Activated naive CD4-positive, alpha-beta T cell treated with anti-CD3 and anti-CD28 coated beads, Interleukin-2, amount 10 ng/mL, durations not matched to agents 7 days and 5 days (primary cell): ENCODE measurements at regions not wholly inside any gene's neighbourhood (a gene's known extent, or its start where the extent isn't known, plus 50 kb on each side); places are given as distances from the start of the nearest gene placed in this dataset.
A peak's percentile ranks its signal among the peaks of the same experiment; 100 is the strongest.

Experiments used
- CTCF ChIA-PET: fragments of 350-600 bp; sonication (Branson Sonifier 250); formaldehyde crosslinking; loops from one replicate; lab custom pipeline; 2021; ENCODE audit warnings: antibody characterized with exemption; lab: Charles Lee
- DNase-seq: peaks from one replicate; pipeline ENCODE4 v3.0.0-alpha.2; 2020
- H3K27ac Mint-ChIP-seq: one replicate; pipeline ENCODE4 v1.8.0; 2021; ENCODE audit warnings: mild to moderate bottlenecking, moderate library complexity, mixed read lengths
- H3K27me3 Mint-ChIP-seq: one replicate; pipeline ENCODE4 v1.8.0; 2021; ENCODE audit warnings: mild to moderate bottlenecking, mixed read lengths
- H3K36me3 Mint-ChIP-seq: one replicate; pipeline ENCODE4 v1.8.0; 2021; ENCODE audit warnings: mixed read lengths
- H3K4me1 Mint-ChIP-seq: one replicate; pipeline ENCODE4 v1.8.0; 2021; ENCODE audit warnings: mixed read lengths
- H3K4me3 Mint-ChIP-seq: one replicate; pipeline ENCODE4 v1.8.0; 2021; ENCODE audit warnings: mild to moderate bottlenecking, moderate library complexity, mixed read lengths
- H3K9me3 Mint-ChIP-seq: one replicate; pipeline ENCODE4 v1.8.0; 2021; ENCODE audit warnings: mixed read lengths

- no peak overlapping the region for H3K4me3 Mint-ChIP-seq
- no peak overlapping the region for H3K27ac Mint-ChIP-seq
- peaks cover 72% of the 10 kb centered on the region for H3K27me3 Mint-ChIP-seq
- DNase-seq: peak; percentile 12
- H3K9me3 Mint-ChIP-seq: no peaks in the 10 kb centered on the region
- CTCF ChIA-PET: no interaction called here
- H3K4me1 Mint-ChIP-seq: no peaks in the 10 kb centered on the region
- H3K36me3 Mint-ChIP-seq: no peaks in the 10 kb centered on the region
These were observed 195.1 kb downstream of the BMP7 start for GRCh38 chr20:57071283-57071731.

- Mint-ChIP-seq H3K4me1 (no peaks in the 10 kb centered on the region), H3K27ac (no peak overlapping the region), H3K36me3 (no peaks in the 10 kb centered on the region), H3K4me3 (no peak overlapping the region), H3K9me3 (no peaks in the 10 kb centered on the region), H3K27me3 (peaks cover 66% of the 10 kb centered on the region)
- CTCF ChIA-PET: no interaction called here
- no peak for DNase-seq
These were observed 194.4 kb downstream of the BMP7 start for GRCh38 chr20:57071954-57072583.

- Mint-ChIP-seq H3K36me3 (no peaks in the 10 kb centered on the region), H3K9me3 (no peaks in the 10 kb centered on the region), H3K27me3 (peaks cover 53% of the 10 kb centered on the region)
These were observed 193.0 kb downstream of the BMP7 start for GRCh38 chr20:57073402-57073801.

GRCh38 chr20:57074386-57074785 is 192.1 kb downstream of the BMP7 start:
- no peaks in the 10 kb centered on the region for H3K36me3 Mint-ChIP-seq
- H3K4me3 Mint-ChIP-seq: no peak overlapping the region
- CTCF ChIA-PET: no interaction called here
- H3K9me3 Mint-ChIP-seq: peaks cover 7% of the 10 kb centered on the region
- peaks cover 46% of the 10 kb centered on the region for H3K27me3 Mint-ChIP-seq
- H3K4me1 Mint-ChIP-seq: no peaks in the 10 kb centered on the region
- H3K27ac Mint-ChIP-seq: no peak overlapping the region
- DNase-seq: no peak

More at GRCh38 chr20:57073402-57073801, 193.0 kb downstream of the BMP7 start:
- Mint-ChIP-seq H3K4me1 (no peaks in the 10 kb centered on the region), H3K27ac (no peak overlapping the region), H3K4me3 (no peak overlapping the region)
- CTCF ChIA-PET: no interaction called here
- DNase-seq: no peak

GRCh38 chr20:57075181-57075580 is 191.3 kb downstream of the BMP7 start:
- DNase-seq: no peak
- CTCF ChIA-PET: no interaction called here
- Mint-ChIP-seq H3K36me3 (no peaks in the 10 kb centered on the region), H3K4me1 (no peaks in the 10 kb centered on the region), H3K4me3 (no peak overlapping the region), H3K27me3 (peaks cover 38% of the 10 kb centered on the region), H3K9me3 (peaks cover 11% of the 10 kb centered on the region), H3K27ac (no peak overlapping the region)

- H3K27ac Mint-ChIP-seq: no peak overlapping the region
- H3K36me3 Mint-ChIP-seq: no peaks in the 10 kb centered on the region
- peaks cover 12% of the 10 kb centered on the region for H3K9me3 Mint-ChIP-seq
- CTCF ChIA-PET: no interaction called here
- peaks cover 34% of the 10 kb centered on the region for H3K27me3 Mint-ChIP-seq
- no peak for DNase-seq
- no peaks in the 10 kb centered on the region for H3K4me1 Mint-ChIP-seq
- no peak overlapping the region for H3K4me3 Mint-ChIP-seq
These were observed 190.8 kb downstream of the BMP7 start for GRCh38 chr20:57075603-57076002.

GRCh38 chr20:57076152-57076652 is 190.2 kb downstream of the BMP7 start:
- Mint-ChIP-seq H3K27me3 (peaks cover 33% of the 10 kb centered on the region), H3K4me1 (no peaks in the 10 kb centered on the region), H3K9me3 (peaks cover 12% of the 10 kb centered on the region), H3K4me3 (no peak overlapping the region), H3K36me3 (no peaks in the 10 kb centered on the region), H3K27ac (no peak overlapping the region)
- DNase-seq: no peak
- CTCF ChIA-PET: no interaction called here

GRCh38 chr20:57076951-57077350 is 189.5 kb downstream of the BMP7 start:
- DNase-seq: no peak
- peaks cover 12% of the 10 kb centered on the region for H3K9me3 Mint-ChIP-seq
- no peaks in the 10 kb centered on the region for H3K4me1 Mint-ChIP-seq
- no peak overlapping the region for H3K4me3 Mint-ChIP-seq
- H3K27ac Mint-ChIP-seq: no peak overlapping the region
- CTCF ChIA-PET: no interaction called here
- H3K27me3 Mint-ChIP-seq: peaks cover 26% of the 10 kb centered on the region
- H3K36me3 Mint-ChIP-seq: no peaks in the 10 kb centered on the region

GRCh38 chr20:57078116-57078515 is 188.3 kb downstream of the BMP7 start:
- peaks cover 14% of the 10 kb centered on the region for H3K27me3 Mint-ChIP-seq

GRCh38 chr20:57079031-57080005 is 187.1 kb downstream of the BMP7 start:
- no peak overlapping the region for H3K27ac Mint-ChIP-seq
- DNase-seq: no peak
- peaks cover 10% of the 10 kb centered on the region for H3K27me3 Mint-ChIP-seq
- CTCF ChIA-PET: interaction anchor here (0.6 kb wide), 1 partner anchor 543 kb away, joined by 3 read pairs; no protein-coding TSS in a partner anchor
- no peak overlapping the region for H3K4me3 Mint-ChIP-seq
- peaks cover 17% of the 10 kb centered on the region for H3K9me3 Mint-ChIP-seq
- H3K36me3 Mint-ChIP-seq: no peaks in the 10 kb centered on the region
- no peaks in the 10 kb centered on the region for H3K4me1 Mint-ChIP-seq

More at GRCh38 chr20:57078116-57078515, 188.3 kb downstream of the BMP7 start:
- CTCF ChIA-PET: no interaction called here
- peaks cover 15% of the 10 kb centered on the region for H3K9me3 Mint-ChIP-seq
- no peak overlapping the region for H3K4me3 Mint-ChIP-seq
- H3K4me1 Mint-ChIP-seq: no peaks in the 10 kb centered on the region
- no peak overlapping the region for H3K27ac Mint-ChIP-seq
- no peak for DNase-seq
- no peaks in the 10 kb centered on the region for H3K36me3 Mint-ChIP-seq

GRCh38 chr20:57080796-57081195 is 185.6 kb downstream of the BMP7 start:
- Mint-ChIP-seq H3K36me3 (no peaks in the 10 kb centered on the region), H3K27me3 (peaks cover 9% of the 10 kb centered on the region), H3K27ac (no peak overlapping the region), H3K4me3 (no peak overlapping the region), H3K4me1 (no peaks in the 10 kb centered on the region), H3K9me3 (peaks cover 17% of the 10 kb centered on the region)
- no peak for DNase-seq
- CTCF ChIA-PET: no interaction called here

- Mint-ChIP-seq H3K36me3 (no peaks in the 10 kb centered on the region), H3K9me3 (peaks cover 17% of the 10 kb centered on the region), H3K27ac (no peak overlapping the region), H3K4me1 (no peaks in the 10 kb centered on the region), H3K27me3 (peaks cover 6% of the 10 kb centered on the region), H3K4me3 (no peak overlapping the region)
- CTCF ChIA-PET: no interaction called here
- DNase-seq: no peak
These were observed 184.0 kb downstream of the BMP7 start for GRCh38 chr20:57082357-57082945.

- H3K27me3 Mint-ChIP-seq: peaks cover 12% of the 10 kb centered on the region
- no peaks in the 10 kb centered on the region for H3K4me1 Mint-ChIP-seq
- CTCF ChIA-PET: no interaction called here
- H3K9me3 Mint-ChIP-seq: peaks cover 17% of the 10 kb centered on the region
- H3K36me3 Mint-ChIP-seq: no peaks in the 10 kb centered on the region
- H3K27ac Mint-ChIP-seq: no peak overlapping the region
- no peak overlapping the region for H3K4me3 Mint-ChIP-seq
- DNase-seq: no peak
These were observed 183.4 kb downstream of the BMP7 start for GRCh38 chr20:57083072-57083471.

- H3K36me3 Mint-ChIP-seq: no peaks in the 10 kb centered on the region
- no peak overlapping the region for H3K27ac Mint-ChIP-seq
- CTCF ChIA-PET: no interaction called here
- H3K9me3 Mint-ChIP-seq: peaks cover 4% of the 10 kb centered on the region
- DNase-seq: no peak
- no peak overlapping the region for H3K4me3 Mint-ChIP-seq
- H3K4me1 Mint-ChIP-seq: no peaks in the 10 kb centered on the region
- peaks cover 10% of the 10 kb centered on the region for H3K27me3 Mint-ChIP-seq
These were observed 180.4 kb downstream of the BMP7 start for GRCh38 chr20:57086066-57086465.
